ENCODE measurements at regions not wholly inside any gene's neighbourhood (a gene's known extent, or its start where the extent isn't known, plus 50 kb on each side); places are given as distances from the start of the nearest gene placed in this dataset.
"Not testable (repeated sequence)": the region's sequence is repeated elsewhere in the genome, so short reads cannot be mapped to it uniquely, and the experiment has no call there.

GRCh38 chr5:110812639-110813038, 73.8 kb downstream of the SLC25A46 start:
- DNase-seq, result no peak

- DNase-seq, result no peak
These were observed 77.3 kb downstream of the SLC25A46 start for GRCh38 chr5:110815916-110816605.

DNA sequence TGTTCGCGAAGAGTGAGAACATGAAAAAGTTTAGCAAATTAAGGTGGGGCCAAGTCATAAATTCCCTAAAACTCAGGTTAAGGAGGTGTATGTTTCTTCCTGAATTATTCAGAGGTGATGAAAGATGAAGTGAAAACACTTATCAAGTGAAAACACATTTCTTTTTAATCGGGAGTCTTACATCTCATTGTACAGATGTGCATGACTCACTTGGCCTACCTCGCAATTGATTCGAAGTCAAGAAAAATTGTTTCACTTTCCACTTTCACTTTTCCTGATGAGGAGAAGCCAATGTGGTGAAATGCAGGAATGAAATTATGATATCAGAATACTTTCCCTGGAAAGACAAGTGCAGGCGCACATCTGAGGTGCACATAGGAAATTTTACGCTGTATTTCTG, 78.7 kb downstream of the SLC25A46 start:
- DNase-seq, result peak in 1 of 6 experiments; percentile 14

DNA sequence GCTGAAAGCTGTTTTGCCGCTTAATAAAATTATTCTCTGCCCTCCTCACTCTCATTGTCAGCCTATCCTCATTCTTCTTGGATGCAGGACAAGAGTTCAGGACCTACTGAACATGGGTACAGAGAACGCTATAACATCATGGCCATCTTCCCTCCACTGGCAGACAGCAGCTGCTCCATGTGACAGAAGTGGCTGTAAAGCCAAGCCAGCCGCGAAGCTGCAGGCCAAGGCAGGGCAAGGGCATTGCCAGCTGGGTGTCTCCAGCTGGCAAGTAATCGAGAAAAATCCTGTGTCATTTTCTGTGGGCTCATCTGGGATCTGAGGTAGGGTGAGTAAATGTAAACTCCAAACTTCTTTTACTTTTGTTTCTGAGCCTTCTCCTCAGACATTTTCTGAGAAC, 84.8 kb downstream of the SLC25A46 start:
- DNase-seq, result no peak

- no peak for DNase-seq
These were observed 86.2 kb downstream of the SLC25A46 start for GRCh38 chr5:110824936-110825441.

- DNase-seq, result no peak
These were observed 93.9 kb downstream of the SLC25A46 start for GRCh38 chr5:110832683-110833082.

DNA sequence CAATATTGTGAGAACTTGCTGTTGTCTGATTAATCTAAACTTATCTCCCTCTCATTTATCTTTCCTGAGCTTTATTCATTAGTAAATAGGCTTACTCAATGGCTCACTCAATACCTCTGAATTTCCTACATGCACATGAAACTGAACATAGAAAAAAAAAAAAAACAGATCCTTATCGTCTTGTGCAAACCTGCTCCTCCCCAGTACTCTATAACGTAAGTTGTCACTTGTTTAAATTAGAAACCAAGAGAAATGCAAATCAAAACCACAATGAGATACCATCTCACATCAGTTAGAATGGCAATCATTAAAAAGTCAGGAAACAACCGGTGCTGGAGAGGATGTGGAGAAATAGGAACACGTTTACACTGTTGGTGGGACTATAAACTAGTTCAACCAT, 96.1 kb downstream of the SLC25A46 start:
- not testable (repeated sequence) for DNase-seq

DNA sequence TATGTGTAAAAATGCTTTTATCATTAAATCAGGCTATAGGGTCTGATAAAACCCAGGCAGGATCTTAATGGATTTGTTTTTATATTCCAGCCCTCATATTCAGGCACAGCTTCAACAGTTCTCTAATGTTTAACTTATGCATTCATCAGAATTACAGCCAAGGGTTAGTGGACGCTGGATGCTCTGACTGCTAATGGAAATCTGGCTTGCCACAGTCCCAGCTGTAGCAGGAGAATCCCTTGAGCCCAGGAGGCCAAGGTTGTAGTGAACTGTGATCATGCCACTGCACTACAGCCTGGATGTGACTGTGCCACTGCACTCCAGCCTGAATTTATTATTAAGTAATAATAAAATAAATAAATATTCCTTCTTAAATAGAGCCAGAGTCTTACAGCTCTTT, 98.0 kb downstream of the SLC25A46 start:
- no peak for DNase-seq

- not testable (repeated sequence) for DNase-seq
These were observed 99.5 kb downstream of the SLC25A46 start for GRCh38 chr5:110838357-110838756.

GRCh38 chr5:110838961-110839360, 100.2 kb downstream of the SLC25A46 start:
- no peak for DNase-seq

DNA sequence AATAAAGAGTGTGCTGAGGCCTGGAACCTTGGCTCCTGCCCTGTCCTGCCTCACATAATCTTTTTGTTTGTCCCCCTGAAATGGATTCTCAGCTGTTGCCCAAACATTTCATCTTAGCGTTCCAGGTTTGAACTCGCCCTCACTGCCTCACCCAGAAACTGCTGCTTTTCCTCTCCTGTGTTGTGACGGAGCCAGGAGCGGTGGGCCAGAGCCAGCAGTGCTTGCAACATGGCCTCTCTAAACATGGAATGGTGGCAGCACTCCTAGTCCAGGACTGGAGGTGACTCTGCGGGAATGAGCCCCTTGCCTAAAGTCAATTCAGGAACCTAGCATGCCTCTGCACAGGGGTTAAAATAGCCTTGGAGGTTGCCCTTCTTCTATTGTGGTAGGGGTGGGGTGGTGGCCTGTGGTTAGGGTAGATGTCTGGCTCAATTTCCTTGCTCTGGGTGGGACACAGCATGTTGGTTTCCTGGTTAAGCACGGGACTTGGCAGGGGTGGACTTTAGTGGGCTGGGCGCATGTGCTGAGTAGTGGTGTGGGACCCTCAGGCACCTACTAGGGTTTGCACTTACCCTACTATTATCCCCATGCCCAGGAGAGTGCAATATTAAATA, 101.6 kb downstream of the SLC25A46 start:
- no peak for DNase-seq

DNA sequence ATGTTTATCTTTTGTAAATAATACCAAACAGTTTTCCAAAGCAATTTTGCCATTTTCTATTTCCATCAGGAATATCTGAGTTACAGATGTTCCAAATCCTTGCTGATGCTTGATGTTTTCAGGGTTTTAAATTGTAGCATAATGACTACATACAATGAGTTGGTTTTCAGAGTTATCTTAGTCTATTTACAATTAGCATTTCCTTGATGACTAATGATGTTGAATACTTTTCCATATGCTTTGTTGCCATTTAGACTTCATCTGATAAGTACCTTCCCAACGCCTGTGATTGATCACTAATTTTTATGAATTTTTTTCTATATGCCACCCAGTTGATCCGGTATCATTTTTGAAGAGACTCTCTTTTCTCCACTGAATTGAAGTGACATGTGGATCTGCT, 102.3 kb downstream of the SLC25A46 start:
- DNase-seq, result no peak

DNA sequence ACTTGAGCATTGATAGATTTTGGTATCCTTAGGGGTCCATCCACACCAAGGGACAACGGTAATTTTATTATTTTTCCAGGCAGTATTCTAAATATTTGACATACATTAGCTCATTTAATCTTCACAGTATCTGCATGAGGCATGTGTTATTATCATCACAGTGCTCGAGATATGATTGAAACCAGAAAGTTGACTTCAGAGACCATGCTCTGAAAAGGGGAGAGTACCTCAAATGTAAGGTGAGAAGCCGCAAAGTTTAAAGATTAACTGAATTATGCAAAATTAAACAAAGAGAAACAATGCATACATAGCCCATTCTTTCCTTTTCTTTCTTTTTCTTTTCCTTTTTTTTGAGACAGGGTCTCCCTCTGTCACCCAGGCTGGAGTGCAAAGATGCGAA, 104.1 kb downstream of the SLC25A46 start:
- DNase-seq, result no peak

DNA sequence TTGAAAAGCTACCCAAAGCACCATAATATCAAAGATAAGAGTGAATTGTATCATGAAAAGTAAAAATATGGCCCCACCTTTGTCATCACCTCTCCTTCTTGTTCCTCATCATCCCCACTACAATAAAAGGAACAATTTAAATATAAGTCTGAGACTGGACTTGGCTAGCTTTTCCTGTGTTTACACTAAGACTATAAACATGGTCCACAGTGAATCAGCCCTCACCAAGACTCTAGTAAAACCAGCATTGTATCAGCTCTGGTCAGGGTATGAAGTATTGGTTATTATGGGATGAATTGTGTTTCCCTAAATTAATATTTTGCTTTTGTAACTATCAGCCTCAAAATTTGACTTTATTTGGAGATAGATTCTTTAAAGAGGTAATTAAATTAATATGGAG, 105.4 kb downstream of the SLC25A46 start:
- no peak for DNase-seq

DNA sequence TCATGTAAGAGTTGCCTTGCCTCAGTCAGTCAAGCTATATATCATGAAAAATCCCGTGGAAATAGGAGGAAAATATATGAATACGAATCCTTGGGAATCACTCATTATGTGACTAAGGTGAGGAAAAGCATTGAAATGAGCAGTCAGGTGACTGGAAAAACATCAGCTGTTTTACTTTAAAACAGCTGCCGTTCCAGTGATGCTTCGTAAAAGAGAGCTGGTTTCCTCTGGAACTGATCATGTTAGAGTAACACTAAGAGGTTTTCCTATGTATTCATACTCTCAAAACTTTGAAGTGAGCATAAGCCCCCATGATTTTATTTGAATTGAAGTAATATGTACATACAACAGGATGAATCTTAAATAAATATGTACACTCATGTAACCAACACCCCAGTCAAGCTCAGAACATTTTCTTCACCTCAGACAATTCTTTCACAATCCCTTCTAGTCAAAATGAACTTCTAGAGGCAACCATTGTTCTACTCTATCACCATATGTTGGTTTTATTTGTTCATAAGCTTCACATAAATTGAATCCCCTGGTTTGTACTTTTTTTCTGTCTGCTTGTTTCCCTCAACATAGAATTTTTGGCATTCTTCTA, 107.7 kb downstream of the SLC25A46 start:
- DNase-seq, result no peak

DNA sequence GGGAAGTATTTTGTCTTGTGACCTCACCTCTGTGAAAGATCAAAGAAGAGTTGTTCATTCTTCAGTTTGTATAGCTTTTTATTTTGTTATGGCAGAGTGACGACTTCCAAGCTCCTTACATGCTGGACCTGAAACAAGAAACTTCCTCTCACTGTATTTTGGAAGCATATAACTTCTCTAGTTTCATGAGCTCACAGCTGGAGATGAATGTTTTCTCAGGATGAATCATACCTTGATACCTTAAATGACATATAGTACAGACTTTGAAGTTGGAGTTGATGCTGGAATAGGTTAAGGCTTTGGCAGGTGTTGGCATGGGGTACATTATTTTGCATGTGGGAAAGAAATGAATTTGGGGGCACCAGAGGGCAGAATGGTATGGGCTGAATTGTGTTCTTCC, 112.5 kb downstream of the SLC25A46 start:
- no peak for DNase-seq

DNA sequence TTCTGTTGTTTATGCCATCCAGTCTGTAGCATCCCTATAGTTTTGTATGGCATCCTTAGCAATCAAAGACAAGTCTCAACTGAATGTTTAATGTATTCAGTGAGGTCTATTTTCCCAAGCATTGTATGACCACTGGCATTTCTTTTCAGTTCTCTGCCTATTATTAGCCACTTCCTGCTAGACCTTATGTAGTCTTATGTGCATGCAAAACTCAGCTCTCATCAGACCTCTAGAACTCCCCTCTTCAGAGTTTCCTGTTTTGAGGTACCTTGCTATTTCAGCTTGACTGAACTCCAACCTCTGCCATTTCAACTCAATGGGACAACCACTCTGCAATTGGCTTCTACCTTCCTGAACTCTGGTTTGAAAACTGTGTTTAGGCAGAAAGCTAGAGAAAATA, 113.2 kb downstream of the SLC25A46 start:
- no peak for DNase-seq

DNA sequence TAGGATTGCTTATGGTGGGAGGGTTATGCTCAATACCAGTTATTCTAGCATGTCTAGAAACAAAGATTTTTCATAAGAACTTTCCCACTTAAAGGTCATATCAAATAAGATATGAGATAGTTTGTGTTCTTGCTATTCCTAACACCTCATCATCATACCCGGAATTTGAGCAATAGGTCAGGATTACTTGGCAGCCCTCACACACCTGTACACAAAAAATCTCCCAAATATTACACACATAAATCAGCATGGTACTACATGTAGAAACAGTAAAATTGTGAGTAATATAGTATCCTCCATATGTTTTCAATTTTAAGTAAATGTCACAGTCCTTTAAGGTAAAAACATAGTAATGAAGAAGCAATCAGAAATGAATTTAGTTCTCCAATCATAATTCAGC, 113.7 kb downstream of the SLC25A46 start:
- no peak for DNase-seq

- no peak for DNase-seq
These were observed 114.5 kb downstream of the SLC25A46 start for GRCh38 chr5:110853267-110853666.

- DNase-seq, result no peak
These were observed 115.4 kb downstream of the SLC25A46 start for GRCh38 chr5:110854200-110854599.

- DNase-seq, result no peak
These were observed 117.2 kb downstream of the SLC25A46 start for GRCh38 chr5:110855961-110856360.

DNA sequence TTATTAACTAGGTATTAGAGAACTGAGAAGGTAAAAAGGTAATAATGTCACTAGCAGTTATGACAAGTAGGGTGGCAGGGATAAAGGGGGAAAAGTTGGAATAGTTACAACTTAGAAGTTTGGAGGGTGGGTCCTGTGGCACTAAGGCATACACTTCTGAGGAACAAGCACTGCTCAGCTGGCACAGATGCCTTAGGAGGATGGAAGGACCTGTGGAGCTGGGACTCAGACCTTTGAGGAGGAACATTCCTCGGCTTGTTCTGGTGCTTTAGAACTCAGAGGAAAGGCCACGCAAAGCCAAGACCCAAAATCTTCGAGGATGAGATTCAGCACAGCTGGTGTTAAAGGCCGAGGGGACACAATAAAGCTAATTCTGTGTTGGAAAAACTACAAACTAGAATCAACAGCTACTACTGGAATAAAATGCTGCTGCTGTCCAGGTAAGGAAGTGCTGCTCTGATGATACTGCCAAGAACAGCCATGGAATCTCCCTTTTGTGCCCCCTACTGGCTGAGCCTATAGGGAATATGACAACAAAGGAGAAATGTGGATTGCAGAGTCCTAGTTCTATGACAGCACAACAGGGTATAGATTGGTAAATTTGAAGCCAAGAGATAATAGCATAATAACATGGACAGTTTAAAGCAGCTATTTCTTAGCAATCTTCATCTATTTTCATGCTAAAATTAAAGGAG, 126.7 kb downstream of the SLC25A46 start:
- DNase-seq, result no peak

- DNase-seq, result no peak
These were observed 131.1 kb downstream of the SLC25A46 start for GRCh38 chr5:110869927-110870326.

GRCh38 chr5:110872200-110872599, 133.4 kb downstream of the SLC25A46 start:
- DNase-seq, result no peak
